GM19395 (cell line): ENCODE measurements at regions not wholly inside any gene's neighbourhood (a gene's known extent, or its start where the extent isn't known, plus 50 kb on each side); places are given as distances from the start of the nearest gene placed in this dataset.

Source experiments
- ATAC-seq: cut with Tn5 transposase; IDR thresholded peaks from one replicate; pipeline ENCODE4 v1.9.1; 2021; ENCODE audit warnings: mild to moderate bottlenecking, moderate library complexity; ENCODE audit not compliant: unreplicated experiment

DNA sequence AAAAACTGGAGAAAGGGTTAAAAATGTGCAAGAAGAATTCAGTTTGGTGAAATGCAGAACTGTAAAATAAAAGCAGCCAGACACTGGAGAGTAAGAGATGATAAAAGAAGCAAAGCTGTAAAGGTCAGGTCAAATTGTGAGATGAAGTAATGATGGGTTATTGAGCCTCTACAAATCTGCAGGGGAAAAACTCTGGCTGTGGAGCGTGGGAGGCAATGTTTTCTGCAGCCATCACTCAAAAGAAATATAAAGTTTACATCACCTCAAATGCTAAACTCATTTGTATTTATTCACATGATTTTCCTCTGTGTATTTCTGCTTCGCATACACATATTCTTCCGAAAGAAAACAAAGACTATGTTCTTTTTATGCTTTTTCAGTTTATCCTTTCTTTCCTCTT is 158.8 kb upstream of the GPR149 start:
- no peak for ATAC-seq

DNA sequence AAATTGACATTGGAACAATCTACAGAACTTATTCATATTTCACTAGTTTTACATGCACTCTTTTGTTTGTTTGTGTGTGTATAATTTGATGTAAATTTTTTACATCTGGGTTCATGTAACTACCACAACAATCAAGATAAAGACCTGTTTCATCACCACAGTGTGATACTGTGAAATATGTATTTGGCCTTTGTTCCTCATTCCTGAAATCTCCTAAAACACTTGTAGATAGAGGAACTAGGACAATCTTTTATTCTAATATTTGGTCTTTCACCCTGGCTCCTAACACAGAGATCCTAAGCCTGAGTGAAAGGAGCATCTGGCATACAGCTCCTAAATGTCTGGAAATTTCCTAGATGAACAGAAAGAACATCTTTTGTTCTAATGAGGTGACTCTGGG is 155.0 kb upstream of the GPR149 start:
- ATAC-seq = no peak

GRCh38 chr3:154584041-154584440 is 154.1 kb upstream of the GPR149 start:
- ATAC-seq = no peak

- no peak for ATAC-seq
These were observed 153.2 kb upstream of the GPR149 start for GRCh38 chr3:154583086-154583634.

GRCh38 chr3:154582501-154582900 is 152.5 kb upstream of the GPR149 start:
- no peak for ATAC-seq

DNA sequence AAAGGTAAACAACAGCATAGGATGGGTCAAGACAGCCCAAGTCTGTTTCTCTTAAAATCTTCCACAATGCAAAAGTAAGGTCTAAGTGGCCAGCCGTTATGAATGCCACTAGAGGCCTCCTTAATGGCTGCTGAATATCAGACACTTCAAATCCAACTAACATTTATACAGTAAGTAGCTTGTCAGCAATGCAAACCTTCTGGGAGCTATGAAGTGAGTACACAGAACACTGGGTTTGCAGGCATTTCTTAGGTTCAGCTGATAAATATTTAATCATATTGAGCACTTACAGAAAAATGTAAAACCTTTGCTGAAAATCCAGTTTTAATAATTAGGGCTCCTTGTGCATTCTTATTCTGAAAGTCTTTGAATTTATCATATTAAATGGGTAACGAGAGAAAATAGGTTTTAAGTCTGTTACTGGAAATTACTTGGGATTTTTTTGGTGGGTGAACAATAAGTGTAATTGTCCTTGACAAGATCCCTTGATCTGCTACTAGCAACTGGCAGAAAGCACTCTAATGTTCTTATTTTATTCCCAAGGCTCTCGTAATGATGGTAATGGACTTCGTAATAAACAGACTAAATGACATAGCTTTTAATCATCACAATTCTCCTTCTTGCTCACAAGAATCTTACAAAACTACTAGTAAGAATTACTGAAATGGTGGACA is 141.7 kb upstream of the GPR149 start:
- ATAC-seq = no peak

GRCh38 chr3:154568064-154568463 is 138.1 kb upstream of the GPR149 start:
- ATAC-seq = no peak

DNA sequence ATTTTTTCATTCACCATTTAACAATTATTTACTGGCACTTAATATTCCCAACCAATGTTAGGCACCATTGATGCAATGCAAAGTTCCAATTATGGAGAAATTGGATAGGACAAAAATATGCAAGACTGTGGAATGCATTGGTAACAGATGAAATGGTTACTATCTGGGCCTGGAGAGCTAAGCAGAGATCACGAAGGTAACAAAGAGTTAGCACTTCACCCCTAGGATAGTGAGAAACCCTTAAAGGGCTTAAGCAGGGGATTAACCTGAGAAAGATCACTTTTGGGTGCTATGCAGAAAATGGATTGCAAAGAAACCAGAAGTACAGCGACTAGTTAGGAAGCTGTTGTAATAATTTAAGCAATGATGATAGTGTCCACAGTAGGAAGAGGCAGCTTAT is 129.6 kb upstream of the GPR149 start:
- ATAC-seq = no peak

DNA sequence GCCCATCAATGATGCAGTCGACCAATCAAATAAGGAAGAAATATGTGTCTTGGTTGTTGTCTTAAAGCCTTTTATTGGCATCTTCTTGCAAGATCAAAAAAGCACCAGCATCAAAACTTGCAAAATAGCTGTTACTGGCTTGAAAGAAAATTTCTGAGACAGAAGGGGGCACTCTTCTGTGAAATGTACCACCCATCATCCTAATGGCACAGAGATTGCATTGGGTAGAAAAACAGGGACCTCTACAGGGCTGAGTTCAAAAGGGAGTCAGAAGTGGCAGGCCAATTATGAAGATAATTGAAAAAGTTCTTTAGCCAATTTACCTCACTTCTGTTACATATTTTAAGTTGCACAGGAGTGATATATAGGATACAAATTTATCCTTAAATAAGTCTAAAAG is 122.3 kb upstream of the GPR149 start:
- ATAC-seq = no peak

GRCh38 chr3:154549391-154549790 is 119.4 kb upstream of the GPR149 start:
- ATAC-seq = no peak

DNA sequence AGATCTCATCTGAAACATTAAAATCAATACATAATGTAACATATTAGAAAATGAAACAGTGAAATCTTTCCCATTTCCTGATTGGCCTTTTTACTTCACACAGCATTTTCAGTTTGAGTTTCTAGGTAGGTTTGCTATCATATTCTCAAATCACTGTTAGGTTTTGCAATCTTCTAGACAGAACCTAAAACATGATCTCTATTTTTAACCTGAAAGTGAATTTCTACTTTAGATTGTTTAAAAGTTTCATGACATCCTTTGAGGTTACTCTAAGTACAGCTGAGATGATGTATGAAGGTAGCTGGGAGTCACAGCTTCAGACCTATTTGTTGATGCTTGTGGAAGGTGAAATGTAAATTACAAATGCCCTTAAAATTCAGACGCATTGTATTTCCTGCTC is 118.4 kb upstream of the GPR149 start:
- ATAC-seq = peak; percentile 73

- ATAC-seq = no peak
These were observed 112.8 kb upstream of the GPR149 start for GRCh38 chr3:154542837-154543236.

DNA sequence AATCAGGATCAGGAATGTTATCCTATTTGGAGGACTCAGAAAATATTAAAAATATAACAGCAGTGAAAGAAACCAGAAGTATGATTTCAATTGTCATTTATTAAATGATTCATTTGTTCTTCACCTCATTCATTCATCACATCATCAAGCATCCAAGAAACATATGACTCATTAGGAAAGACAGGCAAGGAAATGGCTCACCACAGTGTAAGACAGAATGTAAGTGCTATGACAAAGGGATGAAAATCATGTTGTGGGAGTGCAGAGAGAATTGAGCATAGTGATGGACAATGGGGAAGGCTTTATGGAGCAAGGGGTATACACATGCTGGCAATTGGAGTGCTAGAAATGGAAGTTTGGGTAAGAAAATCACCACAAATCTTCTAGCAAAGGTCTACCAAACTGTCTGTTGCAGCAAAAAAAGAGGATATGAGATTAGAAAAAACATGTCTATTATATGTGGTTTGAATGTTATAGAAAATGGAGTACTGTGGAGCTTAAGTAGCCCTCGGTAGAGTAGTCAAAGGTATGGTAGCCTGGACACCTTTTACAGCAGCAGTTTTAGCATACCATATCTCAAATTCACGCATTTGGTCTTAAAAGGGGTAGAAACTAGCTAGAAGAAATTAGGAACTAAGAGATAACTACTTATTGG is 111.1 kb upstream of the GPR149 start:
- no peak for ATAC-seq

DNA sequence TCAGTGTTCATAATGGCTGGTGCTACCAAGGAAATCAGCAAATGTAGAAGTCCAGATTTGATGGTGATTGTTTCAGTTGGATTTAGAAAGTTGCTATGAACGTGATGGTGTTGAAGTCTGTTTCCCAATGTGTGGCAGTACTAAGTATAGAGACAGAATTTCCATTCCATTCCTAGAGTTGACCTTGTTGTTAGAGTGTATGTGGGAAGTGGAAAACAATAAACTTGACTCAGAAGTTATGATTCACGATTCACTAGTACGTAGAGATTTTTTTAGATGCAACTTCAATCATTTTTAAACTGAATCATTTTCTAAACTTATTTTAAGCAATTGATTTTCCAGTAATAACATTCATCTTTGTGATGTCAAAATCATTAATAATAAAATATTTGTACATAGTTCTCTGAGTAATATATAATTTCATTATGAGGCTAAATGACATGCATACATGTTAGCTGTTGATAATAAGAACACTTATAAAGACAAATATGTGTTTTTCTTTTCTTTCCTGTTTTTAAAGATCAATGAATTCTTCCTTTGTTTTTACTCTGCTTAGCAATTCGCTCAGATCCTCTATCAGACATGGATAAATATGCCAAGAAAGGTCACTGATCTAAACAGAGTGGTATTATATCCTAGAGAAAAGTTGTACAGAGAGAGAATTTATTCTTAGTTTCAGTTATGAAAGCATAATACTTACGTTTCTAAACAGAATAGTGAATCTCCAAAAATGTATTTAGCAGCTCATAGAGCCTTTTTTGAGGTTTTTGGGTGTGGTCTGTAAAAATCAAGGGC is 108.8 kb upstream of the GPR149 start:
- ATAC-seq = no peak

GRCh38 chr3:154536751-154537150 is 106.8 kb upstream of the GPR149 start:
- no peak for ATAC-seq

- no peak for ATAC-seq
These were observed 92.1 kb upstream of the GPR149 start for GRCh38 chr3:154522036-154522602.

- ATAC-seq = no peak
These were observed 87.4 kb upstream of the GPR149 start for GRCh38 chr3:154517404-154517803.

DNA sequence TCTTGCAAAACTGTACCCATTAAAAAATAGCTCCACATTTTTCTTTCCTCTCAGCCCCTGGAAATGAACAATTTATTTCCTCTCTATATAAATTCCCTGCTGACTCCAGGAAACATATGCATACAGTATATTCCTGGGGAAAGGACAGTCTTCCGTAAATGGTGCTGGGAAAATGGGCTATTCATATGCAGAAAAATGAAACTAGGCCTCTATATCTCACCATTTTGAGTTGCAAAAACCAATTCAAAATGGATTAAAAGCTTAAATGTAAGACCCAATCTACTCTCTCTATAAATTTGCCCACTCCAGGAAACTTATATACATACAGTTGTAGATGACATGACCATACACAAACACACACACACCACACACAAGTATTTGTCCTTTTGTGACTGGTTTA is 85.9 kb upstream of the GPR149 start:
- ATAC-seq = no peak

DNA sequence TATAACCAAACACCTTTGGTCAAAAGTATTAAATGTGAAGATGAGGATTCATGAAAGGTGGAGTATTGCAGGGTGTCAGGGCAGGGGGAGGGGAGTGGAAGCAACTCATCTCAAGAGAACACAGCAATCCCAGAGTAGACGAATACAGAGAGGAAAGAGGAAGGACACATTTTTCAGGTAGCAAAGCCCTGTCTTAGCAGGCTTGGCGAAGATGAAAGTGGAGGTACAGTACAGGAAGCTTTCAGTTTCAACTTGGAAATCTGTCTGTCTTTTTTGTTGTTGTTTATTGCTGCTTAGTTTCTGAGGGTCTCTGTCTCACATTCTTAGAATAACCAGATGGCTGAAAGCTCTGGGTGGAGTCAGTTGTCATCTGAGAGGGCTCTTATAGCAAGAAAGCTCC is 80.8 kb upstream of the GPR149 start:
- no peak for ATAC-seq

DNA sequence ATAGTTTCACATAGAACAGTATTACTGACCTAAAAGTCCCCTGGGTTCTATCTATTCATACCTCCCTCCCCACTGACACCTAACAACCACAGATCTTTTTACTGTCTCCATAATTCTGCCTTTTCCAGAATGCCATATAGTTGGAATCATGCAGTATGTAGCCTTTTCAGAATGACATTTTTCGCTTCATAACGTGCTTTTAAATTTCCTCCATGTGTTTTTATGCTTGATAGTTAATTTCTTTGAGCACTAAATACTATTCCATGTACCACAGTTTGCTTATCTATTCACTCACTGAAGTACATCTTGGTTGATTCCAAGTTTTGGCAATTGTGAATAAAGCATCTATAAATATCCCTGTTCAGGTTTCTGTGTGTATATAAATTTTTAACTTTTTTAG is 77.7 kb upstream of the GPR149 start:
- ATAC-seq = no peak

DNA sequence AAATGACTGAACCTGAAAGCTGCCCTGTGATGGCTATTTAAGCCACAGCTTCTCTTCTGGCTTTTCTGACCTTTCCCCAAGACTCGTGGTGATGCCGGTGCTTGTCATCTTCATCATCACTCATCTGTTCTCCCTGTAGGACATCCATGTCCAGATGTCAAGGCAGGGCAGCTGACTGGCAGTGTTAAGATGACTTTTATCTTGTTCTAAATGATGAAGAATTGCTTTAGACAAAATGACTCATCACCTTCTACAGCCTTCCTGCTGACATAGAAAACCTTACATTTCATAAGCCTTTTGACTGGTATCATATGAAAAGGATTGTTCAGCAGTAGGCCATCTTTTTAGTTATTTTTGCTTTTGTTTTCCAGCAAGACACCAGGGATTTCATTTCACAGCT is 67.0 kb upstream of the GPR149 start:
- no peak for ATAC-seq
